GM13976 (cell line): ENCODE measurements at regions not wholly inside any gene's neighbourhood (a gene's known extent, or its start where the extent isn't known, plus 50 kb on each side); places are given as distances from the start of the nearest gene placed in this dataset.

Source experiments
- DNase-seq: peaks from one replicate; pipeline ENCODE4 v3.0.0; 2012; ENCODE audit warnings: low spot score
- in situ Hi-C: fragments of 300-500 bp; cut with MboI; formaldehyde crosslinking; loops from one replicate; pipeline ENCODE4 v1.12.0; 2022; ENCODE audit warnings: low sequenced_read_pairs, mixed read lengths, inconsistent platforms; ENCODE audit not compliant: unreplicated experiment
- TF ChIP-seq, protein P1 (sequence below): IDR thresholded peaks from 2 replicates; pipeline ENCODE4 v1.5.1; 2012; ENCODE audit warnings: borderline replicate concordance, mild to moderate bottlenecking; ENCODE audit not compliant: insufficient read depth; ENCODE audit errors: extremely low read depth, missing control alignments, control extremely low read depth

DNA sequence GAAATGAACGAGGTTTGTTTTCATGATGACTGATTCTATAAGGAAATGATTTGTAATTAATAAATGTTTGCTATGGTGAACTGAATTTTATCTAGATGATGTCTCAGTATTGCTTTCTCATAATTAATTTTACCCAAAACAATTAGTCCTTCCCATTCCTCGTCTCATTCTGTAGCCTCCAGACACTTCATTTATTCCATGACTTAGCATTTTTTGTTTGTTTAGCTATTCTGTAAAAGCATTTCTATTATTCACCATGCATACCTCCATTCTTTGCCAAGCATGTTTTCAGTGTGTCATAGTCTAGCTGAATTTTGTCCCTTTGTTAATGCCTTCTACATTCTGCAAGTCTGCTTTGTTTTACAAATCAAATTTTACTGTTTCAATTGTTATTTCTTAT is 137.4 kb upstream of the RPL10L start:
- TF ChIP-seq, protein P1, sequence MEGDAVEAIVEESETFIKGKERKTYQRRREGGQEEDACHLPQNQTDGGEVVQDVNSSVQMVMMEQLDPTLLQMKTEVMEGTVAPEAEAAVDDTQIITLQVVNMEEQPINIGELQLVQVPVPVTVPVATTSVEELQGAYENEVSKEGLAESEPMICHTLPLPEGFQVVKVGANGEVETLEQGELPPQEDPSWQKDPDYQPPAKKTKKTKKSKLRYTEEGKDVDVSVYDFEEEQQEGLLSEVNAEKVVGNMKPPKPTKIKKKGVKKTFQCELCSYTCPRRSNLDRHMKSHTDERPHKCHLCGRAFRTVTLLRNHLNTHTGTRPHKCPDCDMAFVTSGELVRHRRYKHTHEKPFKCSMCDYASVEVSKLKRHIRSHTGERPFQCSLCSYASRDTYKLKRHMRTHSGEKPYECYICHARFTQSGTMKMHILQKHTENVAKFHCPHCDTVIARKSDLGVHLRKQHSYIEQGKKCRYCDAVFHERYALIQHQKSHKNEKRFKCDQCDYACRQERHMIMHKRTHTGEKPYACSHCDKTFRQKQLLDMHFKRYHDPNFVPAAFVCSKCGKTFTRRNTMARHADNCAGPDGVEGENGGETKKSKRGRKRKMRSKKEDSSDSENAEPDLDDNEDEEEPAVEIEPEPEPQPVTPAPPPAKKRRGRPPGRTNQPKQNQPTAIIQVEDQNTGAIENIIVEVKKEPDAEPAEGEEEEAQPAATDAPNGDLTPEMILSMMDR: no peak
- in situ Hi-C loops: no loop called here
- no peak for DNase-seq

DNA sequence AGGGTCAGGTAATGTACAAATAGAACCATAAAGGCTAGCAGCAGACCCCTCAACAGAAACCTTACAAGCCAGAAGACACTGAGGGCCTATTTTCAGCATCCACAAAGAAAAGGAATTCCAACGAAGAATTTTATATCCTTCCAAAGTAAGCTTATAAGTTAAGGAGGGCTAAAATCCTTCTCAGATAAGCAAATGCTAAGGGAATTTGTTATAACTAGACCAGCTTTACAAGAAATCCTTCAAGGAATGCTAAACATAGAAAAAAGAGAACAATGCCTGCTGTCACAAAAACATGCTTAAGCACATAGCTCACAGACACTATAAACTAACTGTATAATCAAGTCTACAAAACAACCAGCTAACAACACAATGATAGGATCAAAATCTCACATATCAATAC is 130.7 kb upstream of the RPL10L start:
- TF ChIP-seq, protein P1: no peak
- in situ Hi-C loops: no loop called here
- no peak for DNase-seq

DNA sequence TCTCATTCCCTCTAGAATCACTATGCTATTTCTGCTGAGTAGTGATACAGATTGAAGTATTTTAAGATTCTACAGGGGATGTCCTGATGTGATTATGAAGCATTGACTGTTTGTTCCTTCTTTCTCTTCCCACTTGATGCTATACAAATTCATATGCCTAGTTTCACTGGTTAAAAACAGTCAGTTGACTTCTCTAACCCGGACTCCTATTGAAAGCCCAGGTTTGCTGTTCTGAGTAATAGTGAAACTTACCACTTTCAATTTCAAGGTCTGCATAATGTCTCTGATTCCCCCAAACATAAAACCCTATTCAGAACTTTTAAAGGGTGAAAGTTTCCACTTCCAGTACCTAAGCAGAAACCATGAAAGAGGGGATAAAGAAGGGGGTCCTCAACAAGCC is 117.7 kb upstream of the RPL10L start:
- in situ Hi-C loops: no loop called here
- TF ChIP-seq, protein P1: no peak
- peak; percentile 22 for DNase-seq

DNA sequence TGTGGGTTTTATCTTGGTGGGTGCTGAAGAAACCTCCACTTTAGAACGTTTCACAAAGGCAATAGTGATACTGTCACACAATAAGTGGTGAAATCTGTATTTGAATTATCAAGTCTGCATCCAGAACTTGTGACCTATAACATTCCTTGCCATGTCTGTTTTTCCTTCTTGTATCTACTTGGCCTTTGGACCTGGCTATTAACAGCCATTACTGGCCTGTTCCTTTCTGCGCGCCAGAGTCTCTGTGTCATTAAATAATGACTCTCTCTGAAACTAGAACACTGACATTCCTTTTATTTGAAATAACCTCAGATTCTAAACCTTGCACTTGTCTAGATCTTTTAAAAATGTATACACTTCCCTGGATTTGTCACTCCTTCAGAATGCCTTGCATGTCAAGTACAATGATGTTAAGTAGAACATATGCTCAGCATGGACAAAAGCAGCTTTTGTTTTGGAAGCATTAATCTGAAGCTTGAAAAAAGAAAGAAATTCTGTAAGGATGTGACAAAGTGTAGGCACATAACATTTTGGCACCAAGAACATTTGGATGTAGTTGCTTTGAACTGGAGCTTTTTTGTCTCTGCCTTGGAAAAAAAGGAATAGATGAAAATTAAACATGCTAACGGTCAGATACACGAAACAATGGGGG is 95.5 kb upstream of the RPL10L start:
- TF ChIP-seq, protein P1: no peak
- DNase-seq: no peak
- in situ Hi-C loops: no loop called here

DNA sequence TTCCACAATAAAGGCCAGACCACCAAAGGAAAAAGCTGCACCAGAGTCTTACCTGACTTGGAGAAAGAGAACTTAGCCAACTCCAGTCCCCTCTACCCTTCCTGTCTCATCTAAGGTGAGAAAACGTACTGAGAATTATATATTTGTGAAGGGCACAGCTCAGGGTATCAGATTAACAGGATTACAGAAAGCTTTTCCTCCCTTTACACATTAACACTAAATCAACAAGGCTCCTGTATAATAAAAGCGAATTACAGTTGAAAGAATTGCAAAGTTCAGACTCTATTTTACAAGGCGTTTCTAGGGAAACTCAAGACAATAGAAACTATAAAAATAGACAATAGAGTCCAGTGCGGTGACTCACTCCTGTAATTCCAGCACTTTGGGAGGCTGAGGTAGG is 82.7 kb upstream of the RPL10L start:
- TF ChIP-seq, protein P1: no peak
- DNase-seq: no peak
- in situ Hi-C loops: no loop called here

DNA sequence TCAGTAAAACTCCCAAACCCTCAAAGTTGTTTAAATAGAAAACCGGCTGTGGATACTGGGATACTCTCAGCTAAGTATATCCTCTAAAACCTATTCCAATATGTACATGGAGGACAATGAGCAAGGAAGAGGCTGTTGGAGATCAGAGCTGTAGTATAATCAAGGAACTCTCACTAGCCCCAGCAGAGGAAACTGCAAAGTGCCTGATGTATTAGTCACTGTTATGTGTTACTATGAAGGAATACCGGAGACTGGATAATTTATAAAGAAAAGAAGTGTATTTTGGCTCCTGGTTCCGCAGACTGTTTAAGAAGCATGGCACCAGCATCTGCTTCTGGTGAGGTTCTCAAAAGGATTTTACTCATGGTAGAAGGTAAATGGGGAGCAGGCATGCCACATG is 65.6 kb upstream of the RPL10L start:
- in situ Hi-C loops: no loop called here
- DNase-seq: no peak
- TF ChIP-seq, protein P1: no peak
